ENCODE measurements at regions not wholly inside any gene's neighbourhood (a gene's known extent, or its start where the extent isn't known, plus 50 kb on each side); places are given as distances from the start of the nearest gene placed in this dataset.

- no peak for DNase-seq
Observed at GRCh38 chr9:80158131-80158530, 586.4 kb downstream of the TLE4 start.

GRCh38 chr9:80157561-80157983 lies 585.8 kb downstream of the TLE4 start:
- no peak for DNase-seq

GRCh38 chr9:80156756-80157472 lies 585.1 kb downstream of the TLE4 start:
- no peak for DNase-seq

GRCh38 chr9:80156262-80156661 lies 584.5 kb downstream of the TLE4 start:
- no peak for DNase-seq

GRCh38 chr9:80147866-80148265 lies 576.1 kb downstream of the TLE4 start:
- no peak for DNase-seq

- DNase-seq = no peak
Observed at GRCh38 chr9:80146466-80146865, 574.7 kb downstream of the TLE4 start.

- no peak for DNase-seq
Observed at GRCh38 chr9:80144856-80145255, 573.1 kb downstream of the TLE4 start.

- no peak for DNase-seq
Observed at GRCh38 chr9:80144406-80144805, 572.6 kb downstream of the TLE4 start.

GRCh38 chr9:80143899-80144298 lies 572.1 kb downstream of the TLE4 start:
- DNase-seq = no peak

- DNase-seq = no peak
Observed at GRCh38 chr9:80134487-80134886, 562.7 kb downstream of the TLE4 start.

- no peak for DNase-seq
Observed at GRCh38 chr9:80131627-80132026, 559.9 kb downstream of the TLE4 start.

GRCh38 chr9:80127920-80128319 lies 556.2 kb downstream of the TLE4 start:
- DNase-seq = no peak

- no peak for DNase-seq
Observed at GRCh38 chr9:80125731-80126264, 554.0 kb downstream of the TLE4 start.

- DNase-seq = no peak
Observed at GRCh38 chr9:80117031-80117430, 545.3 kb downstream of the TLE4 start.

- no peak for DNase-seq
Observed at GRCh38 chr9:80114241-80114640, 542.5 kb downstream of the TLE4 start.

GRCh38 chr9:80107931-80108660 lies 536.3 kb downstream of the TLE4 start:
- DNase-seq = no peak

- DNase-seq = no peak
Observed at GRCh38 chr9:80097476-80097875, 525.7 kb downstream of the TLE4 start.

- no peak for DNase-seq
Observed at GRCh38 chr9:80094176-80094771, 522.5 kb downstream of the TLE4 start.

GRCh38 chr9:80093695-80094094 lies 521.9 kb downstream of the TLE4 start:
- no peak for DNase-seq

- DNase-seq = no peak
Observed at GRCh38 chr9:80091526-80091925, 519.8 kb downstream of the TLE4 start.

- DNase-seq = no peak
Observed at GRCh38 chr9:80090317-80090716, 518.6 kb downstream of the TLE4 start.

- DNase-seq = no peak
Observed at GRCh38 chr9:80086822-80087345, 515.1 kb downstream of the TLE4 start.

- no peak for DNase-seq
Observed at GRCh38 chr9:80086386-80086785, 514.6 kb downstream of the TLE4 start.

- DNase-seq = no peak
Observed at GRCh38 chr9:80085668-80086067, 513.9 kb downstream of the TLE4 start.

All from SIG-M5 (cell line).